ENCODE measurements at regions not wholly inside any gene's neighbourhood (a gene's known extent, or its start where the extent isn't known, plus 50 kb on each side); places are given as distances from the start of the nearest gene placed in this dataset.

- no peaks in the 10 kb centered on the region for H3K79me2 ChIP-seq (ENCODE audit: insufficient read depth, low read length)
- no CpG with 5 or more reads among the region's 7 CpGs for WGBS (ENCODE audit: extremely low coverage, insufficient read length, low lambda C conversion rate)
- no peak overlapping the region for H2AK5ac ChIP-seq (ENCODE audit: insufficient read length, low read length)
- H2BK5ac ChIP-seq (ENCODE audit: insufficient read length, low read length), result no peak overlapping the region
- no peaks in the 10 kb centered on the region; the same call in 1 of the 2 replicates for H3K27me3 ChIP-seq (ENCODE audit: insufficient read depth, low read length)
- no peaks in the 10 kb centered on the region for H3K79me1 ChIP-seq (ENCODE audit: insufficient read depth, low read depth, low read length, poor library complexity, severe bottlenecking)
- no peak overlapping the region for H2AFZ ChIP-seq (ENCODE audit: low read length)
- H3K23me2 ChIP-seq (ENCODE audit: insufficient read length, low read depth, low read length, poor library complexity, severe bottlenecking), result peaks cover 4% of the 10 kb centered on the region
- H3K4ac ChIP-seq (ENCODE audit: low read depth, low read length), result no peak overlapping the region
- H3K4me1 ChIP-seq (ENCODE audit: insufficient read depth, low read length), result no peaks in the 10 kb centered on the region
- no peak overlapping the region for H4K5ac ChIP-seq (ENCODE audit: insufficient read length, low read depth, low read length)
- no peak overlapping the region for H4K91ac ChIP-seq (ENCODE audit: insufficient read length, low read depth, low read length)
- no peak overlapping the region for H2BK120ac ChIP-seq (ENCODE audit: low read depth, low read length, poor library complexity, severe bottlenecking)
- no peaks in the 10 kb centered on the region for H4K20me1 ChIP-seq (ENCODE audit: control insufficient read depth, insufficient read depth, insufficient read length)
- H3K56ac ChIP-seq (ENCODE audit: insufficient read length, low read depth, low read length), result no peak overlapping the region
- TF ChIP-seq, protein P1, sequence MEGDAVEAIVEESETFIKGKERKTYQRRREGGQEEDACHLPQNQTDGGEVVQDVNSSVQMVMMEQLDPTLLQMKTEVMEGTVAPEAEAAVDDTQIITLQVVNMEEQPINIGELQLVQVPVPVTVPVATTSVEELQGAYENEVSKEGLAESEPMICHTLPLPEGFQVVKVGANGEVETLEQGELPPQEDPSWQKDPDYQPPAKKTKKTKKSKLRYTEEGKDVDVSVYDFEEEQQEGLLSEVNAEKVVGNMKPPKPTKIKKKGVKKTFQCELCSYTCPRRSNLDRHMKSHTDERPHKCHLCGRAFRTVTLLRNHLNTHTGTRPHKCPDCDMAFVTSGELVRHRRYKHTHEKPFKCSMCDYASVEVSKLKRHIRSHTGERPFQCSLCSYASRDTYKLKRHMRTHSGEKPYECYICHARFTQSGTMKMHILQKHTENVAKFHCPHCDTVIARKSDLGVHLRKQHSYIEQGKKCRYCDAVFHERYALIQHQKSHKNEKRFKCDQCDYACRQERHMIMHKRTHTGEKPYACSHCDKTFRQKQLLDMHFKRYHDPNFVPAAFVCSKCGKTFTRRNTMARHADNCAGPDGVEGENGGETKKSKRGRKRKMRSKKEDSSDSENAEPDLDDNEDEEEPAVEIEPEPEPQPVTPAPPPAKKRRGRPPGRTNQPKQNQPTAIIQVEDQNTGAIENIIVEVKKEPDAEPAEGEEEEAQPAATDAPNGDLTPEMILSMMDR (conservative IDR thresholded peaks at IDR 0.05), result no peak
- peaks cover 36% of the 10 kb centered on the region for H3K27me3 Mint-ChIP-seq (ENCODE audit: low read depth)
- H3K9me3 Mint-ChIP-seq, result no peaks in the 10 kb centered on the region
- no peak overlapping the region for H3K18ac ChIP-seq (ENCODE audit: insufficient read length, low read depth, low read length)
- DNase-seq, result no peak
- no peak overlapping the region for H3K27ac ChIP-seq (ENCODE audit: insufficient read length, low read depth, low read length)
- H2BK15ac ChIP-seq (ENCODE audit: low read depth, low read length), result no peak overlapping the region
- no peaks in the 10 kb centered on the region for H3K36me3 Mint-ChIP-seq (ENCODE audit: insufficient read depth in 1 of 3, low read depth in 3 of 3)
- no peaks in the 10 kb centered on the region for H3K9me3 ChIP-seq (ENCODE audit: control insufficient read depth, low read depth, low read length)
- H3K27ac Mint-ChIP-seq, result no peak overlapping the region
- H3T11ph ChIP-seq (ENCODE audit: low read length), result no peak overlapping the region
- peak overlapping the region; percentile 83 for H3K4me2 ChIP-seq (ENCODE audit: insufficient read depth, insufficient read length, low read length)
- H2BK12ac ChIP-seq (ENCODE audit: insufficient read length, low read depth, low read length), result no peak overlapping the region
- H4K8ac ChIP-seq (replicated peaks; ENCODE audit: insufficient read length, low read depth, low read length), result no peak overlapping the region
- H3K4me3 Mint-ChIP-seq, result peak overlapping the region in 1 of 2 experiments; percentile 85; a peak in 2 of 5 replicates
- no peak overlapping the region for H2BK20ac ChIP-seq (ENCODE audit: low read depth, low read length, poor library complexity, severe bottlenecking)
- H3K14ac ChIP-seq (ENCODE audit: insufficient read depth, low read length), result no peak overlapping the region
- no peak overlapping the region for H3K9ac ChIP-seq (ENCODE audit: extremely low read depth, insufficient read length, low read length)
- peaks cover 15% of the 10 kb centered on the region in 2 experiments for H3K4me1 Mint-ChIP-seq
- H3K23ac ChIP-seq (ENCODE audit: insufficient read length, low read depth, low read length), result no peak overlapping the region
These were observed 54.1 kb upstream of the ANP32A start for GRCh38 chr15:68874788-68875187.
